Caco-2 (cell line): ENCODE measurements at regions not wholly inside any gene's neighbourhood (a gene's known extent, or its start where the extent isn't known, plus 50 kb on each side); places are given as distances from the start of the nearest gene placed in this dataset.

ENCODE experiments used
- BruUV-seq: library from RNA; stranded (reverse); fragments of 400-500 nt; replicated peaks from 2 replicates; lab custom pipeline; 2021; lab: Mats Ljungman, UMichigan
- CTCF ChIA-PET: fragments of 300-600 bp; sonication (Branson Sonifier 250); formaldehyde crosslinking; loops from one replicate; lab custom pipeline; 2022; ENCODE audit warnings: antibody characterized with exemption; lab: Charles Lee
- POLR2A ChIA-PET: fragments of 300-600 bp; sonication (Branson Sonifier 250); formaldehyde crosslinking; loops from one replicate; lab custom pipeline; 2022; ENCODE audit warnings: antibody characterized with exemption; lab: Charles Lee
- DNase-seq, 2 experiments: peaks; one replicate each; pipeline versions ENCODE4 v3.0.0 to v3.0.0-alpha.2; 2020 to 2022
- H3K27me3 ChIP-seq: replicated peaks from 2 replicates; pipeline ENCODE4 v1.6.0; 2011; ENCODE audit warnings: low read length; ENCODE audit not compliant: control insufficient read depth, insufficient read depth
- H3K36me3 ChIP-seq: 2 replicates; pipeline ENCODE4 v1.5.1; 2011; ENCODE audit warnings: low read length; ENCODE audit not compliant: control insufficient read depth, insufficient read depth
- H3K4me1 ChIP-seq: fragments of 250-450 bp; sonication (Bioruptor Pico); 2 replicates; pipeline ENCODE4 v1.5.1; 2020; ENCODE audit warnings: mild to moderate bottlenecking
- H3K4me3 ChIP-seq: 2 replicates; pipeline ENCODE4 v1.5.1; 2011; ENCODE audit warnings: low read depth, mild to moderate bottlenecking, control low read depth, low read length
- H3K9me3 ChIP-seq: fragments of 250-450 bp; sonication (Bioruptor Pico); 2 replicates; pipeline ENCODE4 v1.5.1; 2020; ENCODE audit warnings: mild to moderate bottlenecking, moderate library complexity
- H3K27ac Mint-ChIP-seq: one replicate; pipeline ENCODE4 v1.8.0; 2022; ENCODE audit warnings: mixed read lengths; ENCODE audit not compliant: unreplicated experiment
- H3K27me3 Mint-ChIP-seq: one replicate; pipeline ENCODE4 v1.8.0; 2022; ENCODE audit warnings: mixed read lengths; ENCODE audit not compliant: insufficient read depth, unreplicated experiment
- H3K36me3 Mint-ChIP-seq: one replicate; pipeline ENCODE4 v1.8.0; 2022; ENCODE audit warnings: mild to moderate bottlenecking, mixed read lengths; ENCODE audit not compliant: insufficient read depth, unreplicated experiment
- H3K4me1 Mint-ChIP-seq: one replicate; pipeline ENCODE4 v1.8.0; 2022; ENCODE audit warnings: low read depth, mixed read lengths; ENCODE audit not compliant: unreplicated experiment
- H3K4me3 Mint-ChIP-seq: one replicate; pipeline ENCODE4 v1.8.0; 2022; ENCODE audit warnings: mild to moderate bottlenecking, moderate library complexity, mixed read lengths; ENCODE audit not compliant: unreplicated experiment
- H3K9me3 Mint-ChIP-seq: one replicate; pipeline ENCODE4 v1.8.0; 2022; ENCODE audit warnings: mixed read lengths; ENCODE audit not compliant: unreplicated experiment
- CTCF ChIP-seq, 2 experiments: fragments of 200-600 bp in 1 of 2; IDR thresholded peaks; 1 replicate in 1 of 2; 2 replicates in 1 of 2; pipeline versions ENCODE4 v1.5.1 to v1.8.0; 2011 to 2022; ENCODE audit warnings: antibody characterized with exemption in 1 of 2, control low read depth in 1 of 2, inconsistent platforms in 1 of 2, low read depth in 1 of 2, low read length in 1 of 2, mild to moderate bottlenecking in 1 of 2, moderate library complexity in 1 of 2; ENCODE audit not compliant: insufficient read depth in 1 of 2, severe bottlenecking in 1 of 2, unreplicated experiment in 1 of 2
- intact Hi-C: fragments of 100-400 bp; cut with micrococcal nuclease; formaldehyde crosslinking; loops from one replicate; pipeline ENCODE4 v1.10.0; 2022; ENCODE audit not compliant: unreplicated experiment

- intact Hi-C loops: no loop called here
- CTCF ChIA-PET: no interaction called here
- no peak for TF ChIP-seq CTCF (IDR thresholded peaks at IDR 0.05; ENCODE audit: insufficient read depth in 1 of 2, low read depth in 1 of 2, low read length in 1 of 2, severe bottlenecking in 1 of 2, unreplicated experiment in 1 of 2)
- BruUV-seq: no TSS peak
- H3K4me1 ChIP-seq: peaks cover 8% of the 10 kb centered on the region; the same call in 1 of the 2 replicates
- POLR2A ChIA-PET: no interaction called here
- H3K27ac Mint-ChIP-seq: no peak overlapping the region
- no peak overlapping the region for H3K4me3 ChIP-seq
- no peak for DNase-seq
- no peaks in the 10 kb centered on the region for H3K4me1 Mint-ChIP-seq
- no peaks in the 10 kb centered on the region for H3K9me3 ChIP-seq
- no peaks in the 10 kb centered on the region for H3K36me3 Mint-ChIP-seq
- H3K27me3 ChIP-seq: no peaks in the 10 kb centered on the region
- no peaks in the 10 kb centered on the region for H3K9me3 Mint-ChIP-seq
- no peaks in the 10 kb centered on the region for H3K36me3 ChIP-seq
- no peak overlapping the region for H3K4me3 Mint-ChIP-seq
- H3K27me3 Mint-ChIP-seq: peaks cover 15% of the 10 kb centered on the region
These were observed 121.6 kb upstream of the FAM204A start for GRCh38 chr10:118463740-118464139.

- H3K36me3 Mint-ChIP-seq: no peaks in the 10 kb centered on the region
- CTCF ChIA-PET: no interaction called here
- Histone ChIP-seq H3K27me3 (no peaks in the 10 kb centered on the region), H3K4me1 (peaks cover 16% of the 10 kb centered on the region), H3K4me3 (no peak overlapping the region), H3K36me3 (no peaks in the 10 kb centered on the region), H3K9me3 (no peaks in the 10 kb centered on the region)
- no peaks in the 10 kb centered on the region for H3K9me3 Mint-ChIP-seq
- BruUV-seq: no TSS peak
- intact Hi-C loops: no loop called here
- TF ChIP-seq CTCF (IDR thresholded peaks at IDR 0.05; ENCODE audit: insufficient read depth in 1 of 2, low read depth in 1 of 2, low read length in 1 of 2, severe bottlenecking in 1 of 2, unreplicated experiment in 1 of 2): no peak
- POLR2A ChIA-PET: no interaction called here
- no peak for DNase-seq
- no peak overlapping the region for H3K27ac Mint-ChIP-seq
- no peaks in the 10 kb centered on the region for H3K4me1 Mint-ChIP-seq
- no peak overlapping the region for H3K4me3 Mint-ChIP-seq
- H3K27me3 Mint-ChIP-seq: peaks cover 15% of the 10 kb centered on the region
These were observed 120.3 kb upstream of the FAM204A start for GRCh38 chr10:118462401-118462800.

GRCh38 chr10:118459642-118460193 is 117.6 kb upstream of the FAM204A start:
- no TSS peak for BruUV-seq
- H3K36me3 ChIP-seq: no peaks in the 10 kb centered on the region
- Mint-ChIP-seq H3K27ac (no peak overlapping the region), H3K27me3 (peaks cover 11% of the 10 kb centered on the region), H3K4me3 (peak overlapping the region; percentile 24), H3K4me1 (no peaks in the 10 kb centered on the region), H3K9me3 (no peaks in the 10 kb centered on the region), H3K36me3 (no peaks in the 10 kb centered on the region)
- ChIA-PET CTCF (interaction anchor here (0.6 to 1.7 kb wide), 8 partner anchors 10 to 963 kb away, joined by 3 to 7 read pairs (median 4); no protein-coding TSS in a partner anchor), POLR2A (no interaction called here)
- intact Hi-C loops: loop anchor here (1.0 to 2.0 kb wide), 4 partner anchors 35 to 151 kb away; partner anchors contain the start of gene FAM204A
- DNase-seq: peak; percentile 71 to 77
- peaks cover 16% of the 10 kb centered on the region for H3K4me1 ChIP-seq
- no peak overlapping the region for H3K4me3 ChIP-seq
- H3K9me3 ChIP-seq: no peaks in the 10 kb centered on the region
- peak; percentile 76 to 80 for TF ChIP-seq CTCF (IDR thresholded peaks at IDR 0.05; ENCODE audit: insufficient read depth in 1 of 2, low read depth in 1 of 2, low read length in 1 of 2, severe bottlenecking in 1 of 2, unreplicated experiment in 1 of 2)
- no peaks in the 10 kb centered on the region for H3K27me3 ChIP-seq
